ENCODE measurements at regions not wholly inside any gene's neighbourhood (a gene's known extent, or its start where the extent isn't known, plus 50 kb on each side); places are given as distances from the start of the nearest gene placed in this dataset.
"Not testable (repeated sequence)": the region's sequence is repeated elsewhere in the genome, so short reads cannot be mapped to it uniquely, and the experiment has no call there.

DNA sequence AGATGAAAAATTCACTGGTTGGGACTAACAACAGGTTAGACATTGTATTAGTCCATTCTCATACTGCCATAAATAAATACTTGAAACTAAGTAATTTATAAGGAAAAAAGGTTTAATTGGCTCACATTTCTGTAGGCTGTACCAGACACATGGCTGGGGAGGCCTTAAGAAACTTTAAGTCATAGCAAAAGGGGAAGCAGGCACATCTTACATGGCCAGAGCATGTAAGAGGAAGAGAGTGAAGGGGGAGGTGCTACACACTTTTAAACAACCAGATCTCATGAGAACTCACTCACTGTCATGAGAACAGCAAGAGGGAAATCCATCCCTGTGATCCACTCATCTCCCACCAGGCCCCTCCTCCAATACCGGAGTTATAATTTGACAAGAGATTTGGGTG lies 125.9 kb downstream of the SUCLA2 start:
- no peak for TF ChIP-seq EZH2phosphoT487 (IDR thresholded peaks at IDR 0.05; ENCODE audit: borderline replicate concordance)
- TF ChIP-seq, protein P1, sequence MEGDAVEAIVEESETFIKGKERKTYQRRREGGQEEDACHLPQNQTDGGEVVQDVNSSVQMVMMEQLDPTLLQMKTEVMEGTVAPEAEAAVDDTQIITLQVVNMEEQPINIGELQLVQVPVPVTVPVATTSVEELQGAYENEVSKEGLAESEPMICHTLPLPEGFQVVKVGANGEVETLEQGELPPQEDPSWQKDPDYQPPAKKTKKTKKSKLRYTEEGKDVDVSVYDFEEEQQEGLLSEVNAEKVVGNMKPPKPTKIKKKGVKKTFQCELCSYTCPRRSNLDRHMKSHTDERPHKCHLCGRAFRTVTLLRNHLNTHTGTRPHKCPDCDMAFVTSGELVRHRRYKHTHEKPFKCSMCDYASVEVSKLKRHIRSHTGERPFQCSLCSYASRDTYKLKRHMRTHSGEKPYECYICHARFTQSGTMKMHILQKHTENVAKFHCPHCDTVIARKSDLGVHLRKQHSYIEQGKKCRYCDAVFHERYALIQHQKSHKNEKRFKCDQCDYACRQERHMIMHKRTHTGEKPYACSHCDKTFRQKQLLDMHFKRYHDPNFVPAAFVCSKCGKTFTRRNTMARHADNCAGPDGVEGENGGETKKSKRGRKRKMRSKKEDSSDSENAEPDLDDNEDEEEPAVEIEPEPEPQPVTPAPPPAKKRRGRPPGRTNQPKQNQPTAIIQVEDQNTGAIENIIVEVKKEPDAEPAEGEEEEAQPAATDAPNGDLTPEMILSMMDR (conservative IDR thresholded peaks at IDR 0.05; ENCODE audit: low read length): no peak
- Histone ChIP-seq H3K9me2 (replicated peaks; ENCODE audit: low read depth, low read length) (no peaks in the 10 kb centered on the region), H2AFZ (ENCODE audit: low read length) (no peak overlapping the region), H3F3A (ENCODE audit: low read depth) (no peaks in the 10 kb centered on the region), H3K9ac (ENCODE audit: low read depth, low read length, poor library complexity, severe bottlenecking) (no peak overlapping the region), H3K9me3 (ENCODE audit: insufficient read depth, low read depth, low read length) (peaks cover 13% of the 10 kb centered on the region; the same call in 1 of the 2 replicates), H3K79me2 (ENCODE audit: insufficient read depth, low read length) (no peaks in the 10 kb centered on the region), H3K36me3 (ENCODE audit: insufficient read depth, low read length) (no peaks in the 10 kb centered on the region), H4K20me1 (ENCODE audit: insufficient read depth, low read length, poor library complexity, severe bottlenecking) (no peaks in the 10 kb centered on the region), H3K27me3 (ENCODE audit: insufficient read depth, low read length, poor library complexity, severe bottlenecking) (no peaks in the 10 kb centered on the region), H3K4me1 (ENCODE audit: insufficient read depth, low read length, poor library complexity, severe bottlenecking) (peaks cover 21% of the 10 kb centered on the region), H3K4me3 (ENCODE audit: low read length, poor library complexity, severe bottlenecking) (no peak overlapping the region), H3K4me2 (ENCODE audit: low read depth, low read length, poor library complexity, severe bottlenecking) (no peak overlapping the region)

DNA sequence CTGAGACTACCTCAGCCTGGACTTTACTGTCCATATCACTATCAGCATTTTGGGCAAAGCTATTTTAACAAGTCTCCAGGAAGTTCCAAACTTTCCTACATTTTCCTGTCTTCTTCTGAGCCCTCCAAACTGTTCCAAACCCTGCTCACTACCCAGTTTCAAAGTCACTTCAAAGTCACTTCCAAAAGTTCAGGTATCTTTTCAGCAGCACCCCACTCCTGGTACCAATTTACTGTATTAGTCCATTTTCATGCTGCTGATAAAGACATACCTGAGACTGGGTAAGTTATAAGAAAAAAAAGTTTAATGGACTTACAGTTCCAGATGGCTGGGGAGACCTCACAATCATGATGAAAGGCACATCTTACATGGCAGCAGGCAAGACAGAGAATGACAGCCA lies 127.1 kb downstream of the SUCLA2 start:
- Histone ChIP-seq H3K9me3 (ENCODE audit: insufficient read depth, low read depth, low read length) (peaks cover 13% of the 10 kb centered on the region; the same call in 1 of the 2 replicates), H3K4me1 (ENCODE audit: insufficient read depth, low read length, poor library complexity, severe bottlenecking) (peaks cover 21% of the 10 kb centered on the region)
- H3K9ac ChIP-seq (ENCODE audit: low read depth, low read length, poor library complexity, severe bottlenecking); H3K9me2 ChIP-seq (replicated peaks; ENCODE audit: low read depth, low read length); H3F3A ChIP-seq (ENCODE audit: low read depth); H3K27me3 ChIP-seq (ENCODE audit: insufficient read depth, low read length, poor library complexity, severe bottlenecking); H4K20me1 ChIP-seq (ENCODE audit: insufficient read depth, low read length, poor library complexity, severe bottlenecking); H3K36me3 ChIP-seq (ENCODE audit: insufficient read depth, low read length); H3K4me2 ChIP-seq (ENCODE audit: low read depth, low read length, poor library complexity, severe bottlenecking); H3K79me2 ChIP-seq (ENCODE audit: insufficient read depth, low read length); H3K4me3 ChIP-seq (ENCODE audit: low read length, poor library complexity, severe bottlenecking); H2AFZ ChIP-seq (ENCODE audit: low read length): not testable (repeated sequence)

GRCh38 chr13:47873319-47873718 lies 127.8 kb downstream of the SUCLA2 start:
- H3K4me3 ChIP-seq (ENCODE audit: low read length, poor library complexity, severe bottlenecking); H2AFZ ChIP-seq (ENCODE audit: low read length); H4K20me1 ChIP-seq (ENCODE audit: insufficient read depth, low read length, poor library complexity, severe bottlenecking); H3F3A ChIP-seq (ENCODE audit: low read depth); H3K9ac ChIP-seq (ENCODE audit: low read depth, low read length, poor library complexity, severe bottlenecking); H3K4me2 ChIP-seq (ENCODE audit: low read depth, low read length, poor library complexity, severe bottlenecking); H3K36me3 ChIP-seq (ENCODE audit: insufficient read depth, low read length); H3K27me3 ChIP-seq (ENCODE audit: insufficient read depth, low read length, poor library complexity, severe bottlenecking); H3K9me2 ChIP-seq (replicated peaks; ENCODE audit: low read depth, low read length); H3K79me2 ChIP-seq (ENCODE audit: insufficient read depth, low read length): not testable (repeated sequence)
- Histone ChIP-seq H3K4me1 (ENCODE audit: insufficient read depth, low read length, poor library complexity, severe bottlenecking) (peaks cover 21% of the 10 kb centered on the region), H3K9me3 (ENCODE audit: insufficient read depth, low read depth, low read length) (peaks cover 13% of the 10 kb centered on the region; the same call in 1 of the 2 replicates)

DNA sequence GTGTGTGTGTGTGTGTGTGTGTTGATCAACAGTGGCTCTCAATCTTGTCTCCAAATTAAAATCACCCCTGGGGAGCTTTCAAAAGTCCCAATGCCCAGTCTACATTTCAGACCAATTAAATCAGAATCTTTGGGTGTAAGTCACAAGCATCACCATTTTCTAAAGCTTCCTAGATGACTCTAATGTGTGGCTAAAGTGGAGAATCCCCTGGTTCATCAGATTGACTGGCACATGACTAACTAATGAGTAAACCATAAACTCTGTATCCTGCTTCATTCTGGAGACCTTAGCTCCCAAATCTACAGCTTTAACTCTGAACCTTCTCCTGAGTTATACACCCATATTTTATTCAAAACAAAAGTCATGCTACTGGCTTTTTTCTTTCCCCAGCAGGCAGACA lies 131.3 kb downstream of the SUCLA2 start:
- no peaks in the 10 kb centered on the region for H3F3A ChIP-seq (ENCODE audit: low read depth)
- H3K36me3 ChIP-seq (ENCODE audit: insufficient read depth, low read length): no peaks in the 10 kb centered on the region
- no peaks in the 10 kb centered on the region for H3K79me2 ChIP-seq (ENCODE audit: insufficient read depth, low read length)
- no peak overlapping the region for H2AFZ ChIP-seq (ENCODE audit: low read length)
- TF ChIP-seq, protein P1 (conservative IDR thresholded peaks at IDR 0.05; ENCODE audit: low read length): no peak
- TF ChIP-seq EZH2phosphoT487 (IDR thresholded peaks at IDR 0.05; ENCODE audit: borderline replicate concordance): no peak
- H3K4me1 ChIP-seq (ENCODE audit: insufficient read depth, low read length, poor library complexity, severe bottlenecking): no peaks in the 10 kb centered on the region
- H4K20me1 ChIP-seq (ENCODE audit: insufficient read depth, low read length, poor library complexity, severe bottlenecking): no peaks in the 10 kb centered on the region
- H3K9ac ChIP-seq (ENCODE audit: low read depth, low read length, poor library complexity, severe bottlenecking): no peak overlapping the region
- no peak overlapping the region for H3K4me3 ChIP-seq (ENCODE audit: low read length, poor library complexity, severe bottlenecking)
- H3K4me2 ChIP-seq (ENCODE audit: low read depth, low read length, poor library complexity, severe bottlenecking): no peak overlapping the region
- no peaks in the 10 kb centered on the region for H3K27me3 ChIP-seq (ENCODE audit: insufficient read depth, low read length, poor library complexity, severe bottlenecking)
- H3K9me2 ChIP-seq (replicated peaks; ENCODE audit: low read depth, low read length): no peaks in the 10 kb centered on the region
- peaks cover 11% of the 10 kb centered on the region; the same call in 1 of the 2 replicates for H3K9me3 ChIP-seq (ENCODE audit: insufficient read depth, low read depth, low read length)

Measured in Loucy (cell line).